NT2/D1 (cell line): ENCODE measurements at regions not wholly inside any gene's neighbourhood (a gene's known extent, or its start where the extent isn't known, plus 50 kb on each side); places are given as distances from the start of the nearest gene placed in this dataset.

Experiments used
- SUZ12 ChIP-seq: IDR thresholded peaks from 2 replicates; pipeline ENCODE4 v1.6.1; 2011; ENCODE audit not compliant: insufficient read length, insufficient read depth; ENCODE audit errors: extremely low read depth
- YY1 ChIP-seq: IDR thresholded peaks from 2 replicates; pipeline ENCODE4 v1.6.1; 2011; ENCODE audit not compliant: insufficient read length, insufficient read depth
- ZNF274 ChIP-seq: IDR thresholded peaks from 2 replicates; pipeline ENCODE4 v1.6.1; 2011; ENCODE audit warnings: mild to moderate bottlenecking, low read depth, low read length

GRCh38 chr1:18055156-18055555 lies 52.4 kb upstream of the IGSF21 start:
- no peak for TF ChIP-seq ZNF274
- no peak for TF ChIP-seq YY1
- TF ChIP-seq SUZ12: no peak
